Astrocyte of the cerebellum (primary cell): ENCODE measurements at regions not wholly inside any gene's neighbourhood (a gene's known extent, or its start where the extent isn't known, plus 50 kb on each side); places are given as distances from the start of the nearest gene placed in this dataset.

Source experiments
- DNase-seq: peaks from one replicate; pipeline ENCODE4 v3.0.0-alpha.2; 2011; ENCODE audit warnings: low read depth
- H3K4me3 ChIP-seq: 2 replicates; pipeline ENCODE4 v1.5.1; 2011; ENCODE audit warnings: mild to moderate bottlenecking, low read depth, low read length, moderate library complexity
- in situ Hi-C: cut with HindIII; loops from 2 replicates; pipeline ENCODE4 v1.10.0; 2017; ENCODE audit warnings: low sequenced_read_pairs
- TF ChIP-seq, protein P1 (sequence below): IDR thresholded peaks from 2 replicates; pipeline ENCODE4 v1.5.1; 2012; ENCODE audit warnings: low read length, low read depth, moderate library complexity, mild to moderate bottlenecking; ENCODE audit errors: missing control alignments

- H3K4me3 ChIP-seq, result no peak overlapping the region
- TF ChIP-seq, protein P1, sequence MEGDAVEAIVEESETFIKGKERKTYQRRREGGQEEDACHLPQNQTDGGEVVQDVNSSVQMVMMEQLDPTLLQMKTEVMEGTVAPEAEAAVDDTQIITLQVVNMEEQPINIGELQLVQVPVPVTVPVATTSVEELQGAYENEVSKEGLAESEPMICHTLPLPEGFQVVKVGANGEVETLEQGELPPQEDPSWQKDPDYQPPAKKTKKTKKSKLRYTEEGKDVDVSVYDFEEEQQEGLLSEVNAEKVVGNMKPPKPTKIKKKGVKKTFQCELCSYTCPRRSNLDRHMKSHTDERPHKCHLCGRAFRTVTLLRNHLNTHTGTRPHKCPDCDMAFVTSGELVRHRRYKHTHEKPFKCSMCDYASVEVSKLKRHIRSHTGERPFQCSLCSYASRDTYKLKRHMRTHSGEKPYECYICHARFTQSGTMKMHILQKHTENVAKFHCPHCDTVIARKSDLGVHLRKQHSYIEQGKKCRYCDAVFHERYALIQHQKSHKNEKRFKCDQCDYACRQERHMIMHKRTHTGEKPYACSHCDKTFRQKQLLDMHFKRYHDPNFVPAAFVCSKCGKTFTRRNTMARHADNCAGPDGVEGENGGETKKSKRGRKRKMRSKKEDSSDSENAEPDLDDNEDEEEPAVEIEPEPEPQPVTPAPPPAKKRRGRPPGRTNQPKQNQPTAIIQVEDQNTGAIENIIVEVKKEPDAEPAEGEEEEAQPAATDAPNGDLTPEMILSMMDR, result no peak
- no peak for DNase-seq
- in situ Hi-C loops, result no loop called here
Observed at GRCh38 chr18:4589056-4589800, 134.1 kb upstream of the DLGAP1 start.

- no peak overlapping the region for H3K4me3 ChIP-seq
- peak; percentile 3 for DNase-seq
- in situ Hi-C loops, result no loop called here
- TF ChIP-seq, protein P1, result no peak
Observed at GRCh38 chr18:4587204-4587603, 132.1 kb upstream of the DLGAP1 start.

DNA sequence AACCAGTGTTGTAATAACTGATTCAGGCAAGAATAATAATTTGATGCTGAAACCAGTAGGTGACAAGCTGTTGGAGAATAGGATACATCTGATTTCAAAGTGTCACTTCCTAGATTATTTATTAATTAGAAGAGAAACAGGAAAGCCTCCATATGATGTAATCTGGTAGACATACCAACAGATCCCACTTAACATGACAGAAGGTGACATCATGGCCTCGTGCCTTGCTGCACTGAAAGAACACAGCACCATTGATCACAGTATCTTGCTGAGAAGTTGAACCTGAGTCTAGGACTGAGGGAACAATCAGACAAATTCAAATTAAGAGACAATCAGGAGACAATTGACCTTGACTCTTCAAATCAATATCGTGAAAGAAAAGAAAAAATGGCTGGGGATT is 131.6 kb upstream of the DLGAP1 start:
- TF ChIP-seq, protein P1, result no peak
- no peak overlapping the region for H3K4me3 ChIP-seq
- no peak for DNase-seq
- in situ Hi-C loops, result no loop called here

DNA sequence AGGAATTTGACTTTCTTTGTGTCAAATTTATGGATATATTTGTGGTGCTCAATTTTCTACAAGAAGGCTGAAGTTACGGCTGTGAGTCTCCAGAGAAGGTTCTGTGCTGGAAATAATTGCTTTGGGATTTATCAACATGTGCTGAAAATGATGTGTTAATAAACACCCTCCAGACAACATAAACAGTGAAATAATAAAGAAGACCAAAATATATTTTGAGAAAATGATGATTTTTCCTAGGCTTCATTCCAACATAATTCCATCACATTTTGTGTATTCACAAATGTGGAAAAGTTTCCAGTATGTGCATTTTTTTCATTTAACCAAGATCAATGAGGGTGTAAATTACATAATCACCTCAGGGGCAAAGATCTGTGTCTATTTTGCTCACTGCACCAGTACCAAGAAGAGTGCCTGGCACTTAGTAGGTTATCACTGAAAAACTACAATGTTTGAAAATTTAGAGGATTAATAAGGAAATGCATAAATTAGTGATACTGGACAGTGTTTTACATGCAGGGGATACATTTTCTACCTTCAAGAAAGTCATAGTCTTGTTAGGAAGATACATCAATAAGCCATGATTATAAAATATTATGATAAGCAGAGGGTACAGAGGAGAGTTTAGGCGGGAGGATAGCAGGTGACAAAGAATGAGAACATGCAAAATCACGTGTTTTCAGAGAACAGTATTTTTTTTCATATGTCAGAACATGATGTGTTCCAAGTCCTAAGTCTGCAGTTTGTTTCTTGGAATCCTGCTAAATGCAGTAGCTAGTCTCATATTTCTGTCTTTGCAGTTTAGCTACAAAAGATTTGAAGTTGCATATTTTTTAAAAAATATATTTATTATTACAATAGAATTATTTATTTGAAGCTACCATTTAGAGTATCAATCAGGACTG is 127.6 kb upstream of the DLGAP1 start:
- TF ChIP-seq, protein P1, result no peak
- in situ Hi-C loops, result no loop called here
- no peak for DNase-seq
- H3K4me3 ChIP-seq, result no peak overlapping the region

- DNase-seq, result no peak
- in situ Hi-C loops, result no loop called here
- TF ChIP-seq, protein P1, result no peak
- no peak overlapping the region for H3K4me3 ChIP-seq
Observed at GRCh38 chr18:4581966-4582365, 126.9 kb upstream of the DLGAP1 start.

DNA sequence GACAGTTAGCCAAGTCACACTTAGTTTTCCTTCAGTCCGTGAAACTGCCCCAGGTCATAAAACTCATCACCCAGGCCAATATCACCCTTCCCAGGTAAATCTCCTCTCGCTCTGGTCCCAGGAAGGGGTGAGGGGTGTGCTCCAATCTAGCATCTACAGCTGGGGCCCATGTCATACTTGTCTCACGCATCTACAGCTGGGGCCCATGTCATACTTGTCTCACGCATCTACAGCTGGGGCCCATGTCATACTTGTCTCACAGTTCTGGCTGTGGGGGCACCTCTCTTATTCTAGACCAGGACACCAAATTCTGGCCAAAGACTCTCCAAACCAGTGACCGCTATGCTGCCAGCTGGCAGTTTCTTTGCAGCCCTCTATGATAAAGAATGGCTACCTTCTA is 123.3 kb upstream of the DLGAP1 start:
- no peak overlapping the region for H3K4me3 ChIP-seq
- no peak for DNase-seq
- in situ Hi-C loops, result no loop called here
- TF ChIP-seq, protein P1, result no peak
